NOMO-1 (cell line): ENCODE measurements at regions not wholly inside any gene's neighbourhood (a gene's known extent, or its start where the extent isn't known, plus 50 kb on each side); places are given as distances from the start of the nearest gene placed in this dataset.
"Not testable (repeated sequence)": the region's sequence is repeated elsewhere in the genome, so short reads cannot be mapped to it uniquely, and the experiment has no call there.

Experiments
- DNase-seq, 2 experiments: peaks; one replicate each; lab custom pipeline; 2025; ENCODE audit not compliant: unreplicated experiment in 2 of 2; lab: John Stamatoyannopoulos, UW

GRCh38 chr5:1960595-1961303, 78.0 kb upstream of the IRX4 start:
- no peak for DNase-seq

DNA sequence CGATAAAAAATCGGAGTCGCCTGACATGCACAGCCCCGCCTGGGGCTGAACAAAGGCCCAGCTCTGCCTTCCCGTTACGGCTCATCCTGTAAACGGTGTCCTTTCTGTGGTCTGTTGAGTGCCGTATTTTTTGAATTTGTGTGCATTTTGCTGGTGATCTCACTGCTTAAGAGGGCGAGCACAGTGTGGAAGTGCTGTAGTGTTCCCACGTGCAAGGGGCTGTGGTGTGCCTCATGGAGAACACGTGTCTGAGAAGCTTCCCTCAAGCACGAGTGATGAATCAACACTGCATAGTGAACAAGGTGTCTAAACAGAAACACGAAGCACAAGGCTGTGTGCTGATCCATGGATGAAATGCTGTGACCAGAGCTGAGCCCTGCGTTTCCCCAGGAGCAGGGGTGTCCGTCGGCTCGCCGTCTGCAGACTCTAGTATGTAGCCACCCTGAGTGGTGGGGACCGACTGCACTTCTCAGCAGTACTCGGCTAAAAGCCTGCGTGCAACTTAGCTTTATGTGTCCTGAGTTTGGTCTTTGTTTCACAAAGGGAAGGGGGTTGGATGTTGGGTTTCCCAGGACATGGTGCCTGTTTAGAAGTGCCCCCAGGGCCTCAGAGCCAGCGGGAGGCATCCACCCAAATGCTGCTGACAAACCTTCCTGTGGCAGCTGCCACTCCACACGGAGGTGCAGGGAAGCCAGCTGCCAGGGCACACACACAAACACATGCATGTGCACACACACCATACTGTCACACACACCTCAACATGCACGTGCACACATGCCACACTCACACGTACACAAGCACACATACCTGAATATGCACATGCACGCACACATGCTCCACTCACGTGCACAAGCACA, 77.2 kb upstream of the IRX4 start:
- DNase-seq = no peak

GRCh38 chr5:1959231-1959630, 76.5 kb upstream of the IRX4 start:
- no peak for DNase-seq

DNA sequence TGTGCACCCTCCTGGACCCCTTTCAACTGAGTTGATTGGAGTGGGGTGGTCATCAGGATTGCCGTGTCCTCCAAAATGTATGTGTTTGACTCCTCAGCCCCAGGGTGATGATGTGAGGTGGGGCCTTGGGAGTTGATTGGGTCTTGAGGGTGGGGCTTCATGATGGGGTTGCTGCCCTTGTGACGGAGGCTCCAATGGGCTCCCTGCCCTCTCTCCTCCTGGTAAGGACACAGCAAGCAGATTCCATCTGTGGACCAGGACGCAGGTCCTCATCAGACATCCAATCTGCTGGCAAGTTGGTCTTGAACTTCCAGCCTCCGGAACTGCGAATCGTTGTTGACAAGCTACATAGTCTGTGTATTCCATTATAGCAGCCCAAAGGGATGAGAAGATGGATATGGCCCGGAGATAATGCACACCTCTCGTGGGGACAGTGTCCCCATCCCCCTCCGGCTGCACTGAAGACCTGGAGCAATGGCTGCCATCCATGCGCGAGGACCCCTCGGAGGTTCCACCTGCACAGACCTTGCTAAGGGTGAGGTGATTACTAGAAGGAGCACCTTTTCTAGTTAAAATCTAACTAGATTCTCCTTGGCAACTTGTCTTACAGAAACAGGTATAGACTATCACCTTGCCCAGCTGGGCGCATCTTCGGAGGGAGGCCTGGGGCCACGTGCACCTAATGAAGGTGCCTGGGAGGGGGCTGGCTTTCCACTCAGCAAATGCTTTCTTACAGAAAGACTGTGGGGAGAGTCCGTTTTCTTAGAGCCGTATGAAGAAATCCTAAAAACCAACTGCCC, 75.7 kb upstream of the IRX4 start:
- no peak for DNase-seq

- no peak for DNase-seq
Measured at GRCh38 chr5:1955586-1955985, 72.9 kb upstream of the IRX4 start.

DNA sequence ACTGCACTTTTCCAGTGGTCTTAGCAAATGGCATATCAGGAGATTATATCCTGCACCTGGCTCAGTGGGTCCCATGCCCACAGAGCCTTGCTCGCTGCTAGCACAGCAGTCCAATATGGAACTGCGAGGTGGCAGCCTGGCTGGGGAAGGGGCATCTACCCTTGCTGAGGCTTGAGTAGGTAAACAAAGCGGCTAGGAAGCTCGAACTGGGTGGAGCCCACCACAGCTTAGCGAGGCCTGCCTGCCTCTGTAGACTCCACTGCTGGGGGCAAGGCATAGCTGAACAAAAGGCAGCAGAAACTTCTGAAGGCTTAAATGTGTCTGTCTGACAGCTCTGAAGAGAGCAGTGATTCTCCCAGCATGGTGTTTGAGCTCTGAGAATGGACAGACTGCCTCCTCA, 71.0 kb upstream of the IRX4 start:
- DNase-seq = not testable (repeated sequence)

GRCh38 chr5:1952444-1953099, 69.8 kb upstream of the IRX4 start:
- no peak for DNase-seq

GRCh38 chr5:1952021-1952420, 69.3 kb upstream of the IRX4 start:
- no peak for DNase-seq

DNA sequence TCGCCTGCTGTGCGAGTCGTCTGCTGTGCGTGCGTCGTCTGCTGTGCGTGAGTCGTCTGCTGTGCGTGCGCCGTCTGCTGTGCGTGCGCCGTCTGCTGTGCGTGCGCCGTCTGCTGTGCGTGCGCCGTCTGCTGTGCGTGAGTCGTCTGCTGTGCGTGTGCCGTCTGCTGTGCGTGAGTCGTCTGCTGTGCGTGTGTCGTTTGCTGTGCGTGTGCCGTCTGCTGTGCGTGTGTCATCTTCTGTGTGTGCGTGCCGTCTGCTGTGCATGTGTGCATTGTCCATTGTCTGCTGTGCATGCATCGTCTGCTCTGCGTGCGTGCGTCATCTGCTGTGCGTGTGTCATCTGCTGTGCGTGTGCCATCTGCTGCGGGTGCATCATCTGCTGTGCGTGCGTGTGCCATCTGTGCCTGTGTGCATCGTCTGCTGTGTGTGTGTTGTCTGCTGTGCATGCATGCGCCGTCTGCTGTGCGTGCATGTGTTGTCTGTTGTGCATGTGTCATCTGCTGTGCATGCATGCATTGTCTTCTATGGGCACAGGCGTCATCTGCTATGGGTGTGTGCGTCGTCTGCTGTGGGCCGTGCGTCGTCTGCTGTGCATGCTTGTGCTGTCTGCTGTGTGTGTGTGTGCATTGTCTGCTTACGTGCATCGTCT, 68.6 kb upstream of the IRX4 start:
- no peak for DNase-seq

- DNase-seq = no peak
Measured at GRCh38 chr5:1950708-1951103, 68.0 kb upstream of the IRX4 start.

GRCh38 chr5:1950096-1950707, 67.5 kb upstream of the IRX4 start:
- DNase-seq = no peak

DNA sequence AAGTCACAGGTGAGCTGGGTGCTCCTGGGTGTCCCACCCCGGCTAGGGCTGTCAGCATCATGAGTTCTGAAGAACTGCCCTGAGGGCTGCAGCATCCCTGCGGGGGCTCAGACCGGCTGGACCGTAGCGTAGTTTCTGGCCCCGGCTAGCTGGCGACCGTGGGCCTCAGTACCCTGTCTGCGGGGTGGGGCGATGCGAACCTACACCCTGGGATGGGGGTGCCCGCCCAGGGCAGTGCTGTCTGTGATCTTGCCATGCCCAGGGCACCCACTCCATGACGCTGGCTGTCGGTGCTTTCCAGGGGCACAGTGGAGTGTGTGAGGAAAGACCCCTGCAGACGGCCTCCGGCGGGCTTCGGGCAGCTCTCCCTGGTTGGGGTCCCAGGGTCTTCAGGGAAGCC, 66.5 kb upstream of the IRX4 start:
- no peak for DNase-seq

DNA sequence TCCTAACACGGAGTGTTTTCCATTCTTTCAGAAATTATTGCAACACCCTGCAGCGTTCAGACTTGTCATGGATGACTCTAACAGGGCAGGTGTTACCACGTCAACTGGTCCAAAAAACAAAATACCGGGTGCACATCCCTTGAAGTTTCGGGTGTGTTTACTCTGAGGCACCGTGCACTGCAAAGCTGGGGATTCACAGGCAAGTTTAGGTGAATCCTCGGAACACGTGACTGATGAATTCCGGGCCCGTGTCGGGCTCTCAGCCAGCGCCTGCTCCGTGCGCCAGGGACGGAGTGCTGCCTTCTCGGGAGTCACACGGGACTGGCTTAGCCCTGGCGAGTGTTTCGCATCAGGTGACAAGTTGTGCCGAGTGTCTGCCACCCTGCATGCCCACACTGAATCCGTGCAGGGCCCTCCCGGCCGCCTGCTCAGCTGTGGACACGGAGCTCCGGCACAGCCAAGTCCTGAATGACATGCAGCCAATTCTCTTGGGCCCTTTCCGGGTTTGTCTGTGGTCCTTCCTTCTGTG, 66.0 kb upstream of the IRX4 start:
- DNase-seq = no peak

DNA sequence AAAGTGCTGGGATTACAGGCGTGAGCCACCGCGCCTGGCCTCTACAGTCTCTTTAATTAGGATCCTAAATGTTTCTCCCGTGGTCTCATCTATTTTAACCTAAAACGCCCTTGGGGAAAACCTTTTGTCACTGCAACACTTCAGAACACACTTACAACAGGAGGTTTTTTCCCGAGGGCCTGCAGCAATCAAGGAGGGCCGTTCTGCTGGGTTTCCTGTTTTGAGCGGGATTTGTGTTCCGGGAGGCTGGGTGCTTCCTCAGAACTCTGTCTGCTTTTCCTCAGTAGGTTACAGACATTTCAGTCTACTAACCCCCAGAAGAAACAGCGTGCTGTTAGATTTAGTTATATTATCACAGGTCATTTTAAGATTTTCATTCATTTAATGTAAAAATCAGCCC, 65.4 kb upstream of the IRX4 start:
- DNase-seq = no peak

GRCh38 chr5:1946776-1947175, 64.1 kb upstream of the IRX4 start:
- DNase-seq = no peak

DNA sequence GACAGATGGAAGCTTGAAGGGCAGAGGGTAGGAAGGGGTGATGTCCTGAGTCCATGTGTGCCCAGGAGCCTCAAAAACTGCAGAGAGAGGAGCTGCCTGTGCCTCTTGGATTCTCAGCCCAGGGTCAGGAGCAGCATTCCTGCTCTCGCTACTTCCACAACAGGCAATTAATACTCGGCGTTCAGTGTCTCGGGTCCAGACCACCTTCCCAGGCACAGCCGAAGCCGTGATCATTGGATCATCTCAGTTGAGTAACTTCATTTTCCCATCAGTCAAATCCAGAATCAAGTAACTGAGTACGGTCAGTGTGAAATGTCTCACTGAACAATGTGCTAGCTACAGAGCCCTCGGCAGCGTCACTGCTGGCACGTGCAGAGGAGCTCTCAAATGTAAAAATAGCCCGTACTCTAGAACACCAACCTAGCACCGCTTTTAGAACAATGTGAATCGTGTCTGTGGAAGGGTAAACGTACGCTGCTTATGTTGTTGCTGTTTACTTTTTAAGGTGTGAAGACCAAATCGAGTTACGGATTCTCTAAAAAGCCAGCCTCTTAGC, 63.5 kb upstream of the IRX4 start:
- DNase-seq = no peak

GRCh38 chr5:1945606-1946005, 62.9 kb upstream of the IRX4 start:
- no peak for DNase-seq

DNA sequence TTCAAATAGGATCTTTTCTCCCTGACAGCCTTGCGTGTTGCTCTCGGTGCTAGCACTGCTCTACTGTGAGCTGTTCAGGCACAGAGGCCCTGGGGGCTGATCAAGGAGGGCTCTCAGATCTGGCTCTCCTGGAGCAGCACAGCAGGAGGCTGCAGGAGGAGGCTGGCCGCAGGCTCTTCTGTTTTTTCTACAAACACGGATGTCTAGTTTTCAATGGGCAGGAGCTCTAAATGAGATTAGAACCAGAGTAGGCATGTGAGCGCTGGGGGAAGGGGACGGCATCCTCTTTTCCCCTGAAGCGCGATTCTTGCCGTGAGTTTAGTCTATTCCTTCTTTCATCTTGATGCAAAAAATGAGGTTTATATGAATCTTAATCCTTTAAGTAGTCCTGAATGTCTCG, 61.7 kb upstream of the IRX4 start:
- DNase-seq = no peak

- no peak for DNase-seq
Measured at GRCh38 chr5:1943481-1943880, 60.8 kb upstream of the IRX4 start.

GRCh38 chr5:1942630-1943029, 59.9 kb upstream of the IRX4 start:
- DNase-seq = no peak
